PFSK-1 (cell line): ENCODE measurements at regions not wholly inside any gene's neighbourhood (a gene's known extent, or its start where the extent isn't known, plus 50 kb on each side); places are given as distances from the start of the nearest gene placed in this dataset.

Experiments used
- FOXP2 ChIP-seq: optimal IDR thresholded peaks from 2 replicates; pipeline ENCODE3; 2011; ENCODE audit warnings: borderline replicate concordance, control low read depth, inconsistent platforms; ENCODE audit not compliant: insufficient read depth; ENCODE audit errors: extremely low read length, extremely low read depth
- POLR2AphosphoS5 ChIP-seq: IDR thresholded peaks from 2 replicates; pipeline ENCODE4 v1.6.1; 2012; ENCODE audit warnings: low read depth, mild to moderate bottlenecking, control low read depth, low read length, moderate library complexity
- SIN3A ChIP-seq: IDR thresholded peaks from 2 replicates; pipeline ENCODE4 v1.6.1; 2012; ENCODE audit warnings: mild to moderate bottlenecking, low read length, moderate library complexity, borderline replicate concordance; ENCODE audit not compliant: insufficient read depth
- TAF1 ChIP-seq: IDR thresholded peaks from 2 replicates; pipeline ENCODE4 v1.6.1; 2012; ENCODE audit warnings: low read length, control low read depth, borderline replicate concordance; ENCODE audit not compliant: insufficient read depth

GRCh38 chr1:55670331-55671082, 455.3 kb upstream of the USP24 start:
- TF ChIP-seq TAF1: no peak
- TF ChIP-seq FOXP2: no peak
- no peak for TF ChIP-seq POLR2AphosphoS5
- no peak for TF ChIP-seq SIN3A
